GM18907 (cell line): ENCODE measurements at regions not wholly inside any gene's neighbourhood (a gene's known extent, or its start where the extent isn't known, plus 50 kb on each side); places are given as distances from the start of the nearest gene placed in this dataset.
"Not testable (repeated sequence)": the region's sequence is repeated elsewhere in the genome, so short reads cannot be mapped to it uniquely, and the experiment has no call there.

Source experiments
- ATAC-seq: cut with Tn5 transposase; IDR thresholded peaks from one replicate; pipeline ENCODE4 v1.9.1; 2021; ENCODE audit warnings: mild to moderate bottlenecking, moderate library complexity; ENCODE audit not compliant: unreplicated experiment

- no peak for ATAC-seq
These were observed 404.4 kb downstream of the MAFB start for GRCh38 chr20:40284611-40285010.

- ATAC-seq, result no peak
These were observed 405.3 kb downstream of the MAFB start for GRCh38 chr20:40283689-40284088.

- ATAC-seq, result no peak
These were observed 406.1 kb downstream of the MAFB start for GRCh38 chr20:40282941-40283340.

- no peak for ATAC-seq
These were observed 406.5 kb downstream of the MAFB start for GRCh38 chr20:40282541-40282940.

- no peak for ATAC-seq
These were observed 408.4 kb downstream of the MAFB start for GRCh38 chr20:40280616-40281015.

GRCh38 chr20:40279390-40279789 is 409.6 kb downstream of the MAFB start:
- no peak for ATAC-seq

GRCh38 chr20:40278673-40279072 is 410.4 kb downstream of the MAFB start:
- no peak for ATAC-seq

- no peak for ATAC-seq
These were observed 412.7 kb downstream of the MAFB start for GRCh38 chr20:40276301-40276700.

GRCh38 chr20:40275738-40276137 is 413.3 kb downstream of the MAFB start:
- ATAC-seq, result no peak

GRCh38 chr20:40274912-40275533 is 414.0 kb downstream of the MAFB start:
- ATAC-seq, result no peak

- ATAC-seq, result not testable (repeated sequence)
These were observed 419.8 kb downstream of the MAFB start for GRCh38 chr20:40269274-40269673.

GRCh38 chr20:40268321-40269075 is 420.5 kb downstream of the MAFB start:
- ATAC-seq, result no peak

GRCh38 chr20:40265825-40266533 is 423.1 kb downstream of the MAFB start:
- ATAC-seq, result no peak

- no peak for ATAC-seq
These were observed 426.8 kb downstream of the MAFB start for GRCh38 chr20:40262219-40262618.

- ATAC-seq, result no peak
These were observed 430.1 kb downstream of the MAFB start for GRCh38 chr20:40258931-40259330.

- ATAC-seq, result no peak
These were observed 431.3 kb downstream of the MAFB start for GRCh38 chr20:40257763-40258162.

GRCh38 chr20:40255365-40255764 is 433.7 kb downstream of the MAFB start:
- no peak for ATAC-seq

- no peak for ATAC-seq
These were observed 434.8 kb downstream of the MAFB start for GRCh38 chr20:40254023-40254772.

GRCh38 chr20:40251284-40251932 is 437.6 kb downstream of the MAFB start:
- ATAC-seq, result no peak

GRCh38 chr20:40249805-40250204 is 439.2 kb downstream of the MAFB start:
- no peak for ATAC-seq

- no peak for ATAC-seq
These were observed 443.2 kb downstream of the MAFB start for GRCh38 chr20:40245829-40246228.
